ENCODE measurements at regions not wholly inside any gene's neighbourhood (a gene's known extent, or its start where the extent isn't known, plus 50 kb on each side); places are given as distances from the start of the nearest gene placed in this dataset.
A peak's percentile ranks its signal among the peaks of the same experiment; 100 is the strongest.
"Not testable (repeated sequence)": the region's sequence is repeated elsewhere in the genome, so short reads cannot be mapped to it uniquely, and the experiment has no call there.

- H3K4me3 ChIP-seq (replicated peaks; ENCODE audit: low read depth, low read length) = no peak overlapping the region
- DNase-seq (ENCODE audit: low read depth) = no peak
- TF ChIP-seq CTCF (IDR thresholded peaks at IDR 0.05; ENCODE audit: low read length, missing control alignments) = no peak
These were observed 76.1 kb upstream of the PNPLA4 start for GRCh38 chrX:8003147-8003883.

DNA sequence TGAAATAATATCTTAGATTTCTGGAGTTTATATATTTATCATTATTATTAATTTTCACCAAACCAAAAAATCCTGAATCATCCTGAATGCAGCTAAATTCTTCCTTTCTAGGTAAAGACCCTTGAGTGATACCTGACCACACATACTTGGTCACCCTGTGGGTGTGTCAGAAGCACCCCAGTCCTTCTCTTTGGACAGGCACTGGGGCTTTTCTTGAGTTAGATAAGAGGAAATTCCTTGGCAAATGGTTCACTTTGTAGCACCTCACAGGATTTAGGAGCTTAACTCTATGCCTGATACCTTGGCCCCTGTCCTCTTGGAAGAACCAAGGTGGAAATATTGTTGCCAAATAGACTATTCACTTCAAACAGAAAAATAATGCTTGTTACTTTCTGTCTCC lies 69.6 kb upstream of the PNPLA4 start:
- no peak overlapping the region for H3K4me3 ChIP-seq (replicated peaks; ENCODE audit: low read depth, low read length)
- no peak for DNase-seq (ENCODE audit: low read depth)
- no peak for TF ChIP-seq CTCF (IDR thresholded peaks at IDR 0.05; ENCODE audit: low read length, missing control alignments)

DNA sequence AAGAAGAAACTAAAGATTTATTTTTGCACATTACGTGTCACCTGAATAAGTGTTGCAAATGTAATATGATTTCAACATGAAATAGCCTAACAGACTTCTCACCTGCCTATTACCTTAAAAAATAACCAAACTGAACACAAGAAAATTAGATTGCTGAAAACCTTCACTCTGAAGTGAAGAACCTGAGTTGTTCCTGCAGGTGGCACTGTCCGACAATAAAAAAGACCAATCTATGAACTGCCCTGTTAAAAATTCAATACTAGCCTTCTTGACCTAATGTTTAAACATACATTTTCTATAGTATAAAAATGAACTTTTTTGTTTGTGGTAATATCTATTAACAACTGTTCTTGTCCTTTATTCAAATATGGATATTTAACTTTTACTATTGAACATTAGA lies 69.2 kb upstream of the PNPLA4 start:
- peak; percentile 50 for TF ChIP-seq CTCF (IDR thresholded peaks at IDR 0.05; ENCODE audit: low read length, missing control alignments)
- peak; percentile 49 for DNase-seq (ENCODE audit: low read depth)
- no peak overlapping the region for H3K4me3 ChIP-seq (replicated peaks; ENCODE audit: low read depth, low read length)

GRCh38 chrX:7993873-7994272 lies 66.7 kb upstream of the PNPLA4 start:
- no peak for DNase-seq (ENCODE audit: low read depth)
- TF ChIP-seq CTCF (IDR thresholded peaks at IDR 0.05; ENCODE audit: low read length, missing control alignments) = no peak

DNA sequence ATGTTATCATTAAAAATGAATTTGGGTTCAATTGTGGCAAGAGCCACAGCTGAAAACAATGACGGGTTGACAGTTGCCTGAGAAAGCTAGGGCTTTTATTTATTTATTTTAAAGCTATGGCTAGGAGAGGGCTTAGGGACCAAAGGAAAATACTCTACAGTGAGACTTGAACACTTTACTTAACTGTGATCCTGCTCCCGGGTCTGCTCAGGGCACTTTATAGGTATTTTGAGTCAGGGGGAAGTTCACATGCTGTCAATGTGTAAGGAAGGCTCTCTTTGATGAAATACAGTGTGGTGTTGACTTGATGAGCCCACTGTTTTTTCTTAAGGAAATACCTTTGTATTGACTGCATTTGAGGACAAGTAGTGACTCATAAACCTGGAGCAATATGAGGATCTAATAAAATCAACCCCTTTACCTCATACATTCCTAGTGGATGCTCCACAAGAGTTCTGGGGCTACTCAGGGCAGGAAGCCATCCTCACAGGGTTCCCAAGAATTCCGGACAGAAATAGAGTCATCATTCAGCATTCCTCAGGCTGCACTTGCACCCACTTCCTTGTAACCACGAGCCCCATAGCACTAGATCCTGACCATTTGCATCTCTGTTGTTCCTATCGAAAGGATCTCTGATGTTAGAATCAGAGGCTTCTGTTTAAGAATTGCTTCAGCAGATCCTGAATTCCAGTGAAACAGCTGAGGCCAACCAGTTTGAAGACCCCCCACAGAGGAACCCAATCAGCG lies 61.0 kb upstream of the PNPLA4 start:
- DNase-seq (ENCODE audit: low read depth) = peak; percentile 4
- H3K4me3 ChIP-seq (replicated peaks; ENCODE audit: low read depth, low read length) = not testable (repeated sequence)

More at GRCh38 chrX:7993873-7994272, 66.7 kb upstream of the PNPLA4 start:
- no peak overlapping the region for H3K4me3 ChIP-seq (replicated peaks; ENCODE audit: low read depth, low read length)

GRCh38 chrX:7987160-7988012 lies 60.2 kb upstream of the PNPLA4 start:
- peak; percentile 14 for DNase-seq (ENCODE audit: low read depth)
- no peak for TF ChIP-seq CTCF (IDR thresholded peaks at IDR 0.05; ENCODE audit: low read length, missing control alignments)
- no peak overlapping the region for H3K4me3 ChIP-seq (replicated peaks; ENCODE audit: low read depth, low read length)

GRCh38 chrX:7986738-7987137 lies 59.5 kb upstream of the PNPLA4 start:
- H3K4me3 ChIP-seq (replicated peaks; ENCODE audit: low read depth, low read length); DNase-seq (ENCODE audit: low read depth): not testable (repeated sequence)
